ENCODE measurements at regions not wholly inside any gene's neighbourhood (a gene's known extent, or its start where the extent isn't known, plus 50 kb on each side); places are given as distances from the start of the nearest gene placed in this dataset.

DNA sequence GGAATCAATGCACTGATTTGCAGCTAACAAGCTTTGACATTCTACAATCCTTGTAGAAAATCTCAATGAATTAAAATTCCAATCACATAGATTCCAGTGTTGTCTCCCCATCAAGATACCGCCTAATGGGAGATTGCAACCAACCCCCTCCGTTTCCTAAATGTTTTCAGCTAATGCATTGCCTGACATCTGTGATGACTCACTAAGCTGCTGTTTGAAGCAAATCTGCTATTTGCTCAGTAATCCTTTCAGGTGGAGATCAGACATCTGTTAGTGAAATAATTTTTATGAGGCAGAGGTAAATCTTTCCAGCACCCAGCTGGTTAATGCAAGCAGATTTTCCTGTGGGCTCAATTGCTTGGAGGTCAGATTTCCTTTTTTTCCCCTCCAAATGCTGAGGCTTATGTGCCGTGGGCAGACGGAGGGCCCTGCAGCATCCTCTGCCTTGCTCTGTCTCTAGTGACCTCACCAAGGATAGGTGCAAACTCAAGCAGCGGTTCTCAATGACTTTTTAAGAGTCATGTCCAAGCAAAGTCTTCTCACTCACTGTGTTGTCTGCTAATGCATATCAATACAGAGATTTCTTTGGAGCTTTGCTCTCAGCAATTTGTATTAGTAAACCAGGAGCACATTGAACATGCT lies 91.1 kb upstream of the RAB3GAP2 start:
- DNase-seq (ENCODE audit: low spot score): no peak

- DNase-seq (ENCODE audit: low spot score): no peak
Measured at GRCh38 chr1:220356981-220357850, 85.0 kb upstream of the RAB3GAP2 start.

DNA sequence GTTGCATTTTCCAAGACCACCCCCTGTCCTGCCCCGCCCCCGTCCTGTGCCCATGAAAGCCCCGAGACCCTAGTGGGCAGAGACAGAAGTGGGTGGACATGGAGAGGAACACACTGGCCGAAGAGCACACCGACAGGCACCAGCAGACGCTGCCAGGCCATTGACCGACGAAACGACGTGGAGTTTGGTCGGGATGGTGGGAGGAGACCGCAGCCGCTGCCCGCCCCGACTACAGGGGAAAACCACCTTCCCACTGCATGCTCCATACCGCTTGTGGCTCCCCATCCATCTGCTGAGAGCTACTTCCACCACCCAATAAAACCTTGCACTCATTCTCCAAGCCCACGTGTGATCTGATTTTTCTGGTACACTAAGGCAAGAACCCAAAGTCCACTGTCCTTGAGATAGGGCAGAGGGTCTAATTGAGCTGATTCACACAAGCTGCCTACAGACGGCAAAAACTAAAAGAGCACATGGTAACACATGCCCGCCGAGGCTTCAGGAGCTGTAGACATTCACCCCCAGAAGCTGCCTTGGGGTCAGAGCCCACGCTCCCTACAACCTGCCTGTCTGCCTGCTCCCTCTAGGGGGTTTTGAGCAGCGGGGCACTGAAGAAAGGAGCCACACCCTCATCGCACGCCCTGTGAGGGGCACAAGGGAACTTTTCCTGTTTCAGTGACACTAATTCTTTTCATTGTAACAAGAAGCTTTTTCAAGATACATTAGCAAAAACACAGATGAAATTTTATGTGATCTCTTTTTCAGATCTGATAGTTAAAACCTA lies 81.2 kb upstream of the RAB3GAP2 start:
- DNase-seq (ENCODE audit: low spot score): no peak

DNA sequence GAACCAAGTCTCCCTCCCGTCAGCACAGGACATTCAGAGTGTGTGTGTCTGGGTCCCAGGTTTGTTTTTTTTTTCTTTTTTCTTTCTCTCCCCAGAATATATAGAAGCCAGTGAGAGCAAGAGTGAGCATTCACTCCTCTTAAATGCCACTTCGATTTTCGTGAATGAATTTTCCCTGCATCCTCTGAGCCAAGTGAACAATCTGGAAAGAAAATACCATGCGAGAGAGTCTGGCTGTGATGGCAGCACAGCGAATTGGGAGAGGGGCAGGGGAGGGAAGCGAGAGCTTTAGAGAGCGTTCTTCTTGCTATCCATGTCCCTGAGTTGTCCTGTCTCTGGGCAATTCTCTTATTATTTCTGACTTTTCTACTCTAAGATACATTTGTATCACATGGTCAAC lies 76.0 kb upstream of the RAB3GAP2 start:
- no peak for DNase-seq (ENCODE audit: low spot score)

DNA sequence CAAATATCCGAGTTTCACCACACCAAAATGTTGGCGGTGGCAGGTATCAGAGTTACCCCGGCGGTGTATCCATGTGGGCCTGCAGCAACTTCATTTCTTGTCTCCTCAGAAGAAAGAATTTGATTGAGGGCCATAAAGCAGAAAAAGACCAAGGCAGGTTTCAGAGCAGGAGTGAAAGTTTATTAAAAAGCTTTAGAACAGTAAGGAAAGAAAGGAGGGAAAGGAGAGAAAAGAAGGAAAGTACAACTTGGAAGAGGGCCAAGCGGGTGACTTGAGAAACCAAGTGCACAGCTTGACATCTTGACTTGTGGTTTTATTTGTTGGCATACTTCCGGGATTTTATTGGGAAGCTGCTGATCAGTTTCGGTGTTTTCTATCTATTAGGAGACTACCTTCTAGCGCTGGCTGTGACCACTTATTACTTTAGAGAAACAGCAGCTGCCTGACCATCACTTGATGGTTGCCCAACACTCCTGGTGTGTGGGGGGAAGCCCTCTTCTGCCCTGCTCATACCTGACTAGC lies 75.5 kb upstream of the RAB3GAP2 start:
- DNase-seq (ENCODE audit: low spot score): no peak

DNA sequence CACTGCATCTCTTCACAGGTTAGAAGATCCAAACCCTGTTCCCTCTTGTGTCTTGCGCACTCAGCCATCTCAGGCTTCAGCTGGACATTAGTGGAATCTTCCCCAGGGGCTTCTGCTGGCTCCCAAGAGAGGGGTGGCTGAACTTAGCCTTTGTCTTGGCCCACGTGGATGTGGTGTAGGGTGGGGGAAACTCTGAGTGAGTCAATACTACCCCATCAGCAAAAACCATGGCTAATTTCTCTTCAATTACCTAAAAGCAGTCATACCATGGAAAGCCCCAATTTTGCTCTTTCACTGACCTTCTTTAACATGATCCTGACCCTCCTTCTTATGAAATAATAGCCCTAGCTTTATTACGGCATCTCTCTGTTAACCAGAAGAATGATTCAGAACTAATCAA lies 72.5 kb upstream of the RAB3GAP2 start:
- DNase-seq (ENCODE audit: low spot score): no peak

DNA sequence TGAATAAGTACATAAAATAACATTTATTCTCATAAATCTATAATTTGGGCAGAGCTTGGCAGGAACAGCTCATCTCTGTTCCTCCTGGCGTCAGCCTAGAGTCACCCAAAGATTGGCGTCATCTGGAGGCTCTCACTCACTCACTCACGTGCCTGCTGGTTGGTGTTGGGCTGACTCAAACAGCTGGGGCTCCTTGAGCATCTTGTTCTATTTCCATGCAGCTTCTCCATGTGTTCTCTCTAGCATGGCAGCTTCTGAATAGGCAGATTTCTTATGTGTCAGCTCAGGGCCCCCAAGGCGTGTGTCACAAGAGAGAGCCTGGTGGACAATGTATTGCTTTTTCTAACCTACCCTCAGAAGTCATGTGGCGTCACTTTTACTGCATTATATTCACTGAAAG lies 70.6 kb upstream of the RAB3GAP2 start:
- DNase-seq (ENCODE audit: low spot score): no peak

DNA sequence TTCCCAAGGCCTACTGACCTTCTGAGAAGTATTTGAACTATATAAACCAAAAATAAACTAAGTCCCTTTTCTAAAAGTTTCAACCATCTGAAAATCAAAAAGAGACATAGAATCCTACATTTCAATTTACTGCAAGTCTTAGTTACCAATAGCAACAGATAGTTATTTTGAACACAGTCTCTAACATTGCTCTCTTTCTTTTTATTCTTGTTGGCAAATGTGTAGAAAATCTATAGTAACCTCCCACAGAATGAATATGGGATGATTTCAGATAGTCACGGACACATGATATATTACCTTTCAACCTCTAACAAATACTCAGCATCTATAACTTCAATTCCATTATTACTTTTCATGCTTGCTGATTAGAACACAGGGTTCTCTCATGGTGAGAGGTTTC lies 68.9 kb upstream of the RAB3GAP2 start:
- no peak for DNase-seq (ENCODE audit: low spot score)

DNA sequence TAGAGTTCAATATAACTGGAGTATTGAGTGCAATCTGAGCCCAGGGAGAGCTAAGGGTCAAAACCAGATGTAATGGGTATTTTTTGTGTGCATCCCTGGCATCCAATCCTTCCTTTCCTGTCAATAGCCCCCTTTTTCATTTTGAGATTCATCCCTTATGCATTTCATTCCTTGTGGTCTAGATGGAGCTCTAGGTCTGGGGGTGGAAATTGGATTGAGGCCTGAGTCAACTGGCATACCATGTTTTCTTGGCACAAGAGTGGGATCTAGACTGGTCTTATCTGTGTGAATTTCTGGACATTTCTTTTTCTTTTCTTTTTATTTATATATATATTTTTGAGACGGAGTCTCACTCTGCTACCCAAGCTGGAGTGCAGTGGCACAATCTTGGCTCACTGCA lies 67.3 kb upstream of the RAB3GAP2 start:
- DNase-seq (ENCODE audit: low spot score): no peak

GRCh38 chr1:220338759-220339158 lies 66.5 kb upstream of the RAB3GAP2 start:
- no peak for DNase-seq (ENCODE audit: low spot score)

- no peak for DNase-seq (ENCODE audit: low spot score)
Measured at GRCh38 chr1:220336391-220337031, 64.3 kb upstream of the RAB3GAP2 start.

DNA sequence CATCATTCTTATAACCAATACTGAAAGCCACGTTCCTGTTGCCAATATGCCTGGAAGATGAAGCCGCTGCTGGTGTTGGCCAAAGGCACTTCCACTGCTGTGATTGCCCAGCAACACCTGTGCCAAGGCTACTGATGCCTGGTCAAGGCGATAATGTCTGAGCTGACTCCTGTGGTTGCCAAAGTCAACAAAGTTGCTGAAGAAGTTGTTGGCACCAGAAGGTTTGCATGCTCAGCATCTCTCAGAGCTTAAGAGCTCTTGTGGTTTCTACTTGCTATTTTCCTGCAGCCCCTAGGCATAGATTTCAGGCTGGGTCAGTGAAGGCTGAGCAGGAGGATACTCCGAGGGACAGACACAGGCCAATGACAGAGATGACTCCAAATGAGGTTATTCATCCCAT lies 63.4 kb upstream of the RAB3GAP2 start:
- peak; percentile 22 for DNase-seq (ENCODE audit: low spot score)

GRCh38 chr1:220331318-220331717 lies 59.1 kb upstream of the RAB3GAP2 start:
- DNase-seq (ENCODE audit: low spot score): no peak

GRCh38 chr1:220330265-220330664 lies 58.0 kb upstream of the RAB3GAP2 start:
- no peak for DNase-seq (ENCODE audit: low spot score)

DNA sequence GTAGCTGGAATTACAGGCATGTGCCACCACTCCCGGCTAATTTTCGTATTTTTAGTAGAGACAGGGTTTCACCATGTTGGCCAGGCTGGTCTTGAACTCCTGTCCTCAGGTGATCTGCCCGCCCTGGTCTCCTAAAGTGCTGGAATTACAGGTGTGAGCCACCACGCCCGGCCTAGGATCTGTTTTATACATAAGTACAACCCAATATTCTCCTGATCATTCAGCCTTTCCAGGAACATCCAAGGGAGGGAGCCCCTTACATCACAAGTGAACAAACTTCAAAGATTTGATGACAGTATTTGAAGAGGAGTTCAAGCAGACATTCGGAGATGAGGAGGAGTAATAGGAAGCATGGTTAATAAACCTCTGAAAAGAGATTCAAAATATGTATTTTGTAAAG lies 54.9 kb upstream of the RAB3GAP2 start:
- no peak for DNase-seq (ENCODE audit: low spot score)

GRCh38 chr1:220326578-220326977 lies 54.3 kb upstream of the RAB3GAP2 start:
- no peak for DNase-seq (ENCODE audit: low spot score)

DNA sequence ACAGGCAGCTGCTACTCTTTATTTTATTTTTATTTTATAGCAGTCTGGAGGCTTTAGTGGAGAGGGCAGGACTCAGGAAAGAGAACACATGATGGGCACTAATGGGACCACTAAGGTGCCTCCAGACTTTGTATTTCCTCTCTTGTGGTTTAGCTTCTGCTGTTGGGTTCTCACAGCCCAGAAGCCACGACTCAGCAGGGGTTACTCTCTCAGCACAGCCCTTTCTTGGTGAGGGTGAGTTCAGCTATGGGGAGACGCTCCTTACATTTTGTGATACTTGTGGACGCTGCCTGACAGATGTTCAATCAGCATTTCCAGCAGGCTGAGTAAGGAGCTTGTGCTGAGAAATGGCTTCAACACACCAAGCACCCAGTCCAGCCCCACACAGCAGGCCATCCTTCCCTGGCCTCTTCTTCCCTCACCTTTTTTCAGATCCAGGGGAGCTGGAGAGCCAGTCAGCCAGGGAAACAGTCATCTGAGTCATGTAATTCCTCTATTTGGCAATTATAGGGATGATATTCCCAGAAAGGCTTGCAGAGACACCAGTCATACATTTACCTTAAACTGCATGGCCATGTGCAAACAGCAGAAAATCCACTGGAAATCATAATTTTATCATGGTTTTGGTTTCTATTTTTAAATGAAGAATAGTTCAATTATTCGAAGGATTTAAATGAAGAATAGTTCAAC lies 53.2 kb upstream of the RAB3GAP2 start:
- no peak for DNase-seq (ENCODE audit: low spot score)

GRCh38 chr1:220323717-220324116 lies 51.5 kb upstream of the RAB3GAP2 start:
- DNase-seq (ENCODE audit: low spot score): no peak

DNA sequence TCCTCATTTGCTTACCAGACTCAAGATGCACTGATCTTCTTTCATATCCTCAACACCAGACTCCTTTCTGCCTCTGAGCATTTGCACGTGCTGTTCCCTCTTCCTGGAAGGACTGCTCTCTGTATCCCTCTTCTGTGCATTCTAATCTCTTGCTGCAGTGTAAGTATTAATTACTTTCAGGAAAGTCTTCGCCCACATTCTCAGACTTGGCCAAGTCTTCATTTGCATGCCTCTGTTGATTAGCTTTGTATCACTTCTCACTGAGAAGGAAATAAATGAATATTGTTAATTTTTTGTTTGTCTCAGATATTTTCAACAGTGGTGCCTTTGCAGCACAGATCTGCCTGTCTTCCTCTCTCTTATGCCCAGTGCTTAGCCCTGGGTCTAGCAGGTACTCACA lies 50.3 kb upstream of the RAB3GAP2 start:
- DNase-seq (ENCODE audit: low spot score): no peak

Measured in mucosa of gallbladder (tissue), 1 donor.